HL-60/S4 treated with phorbol 12-myristate 13-acetate at 8.2 ng/mL for 4 days and 3 days (cell line): ENCODE measurements at regions not wholly inside any gene's neighbourhood (a gene's known extent, or its start where the extent isn't known, plus 50 kb on each side); places are given as distances from the start of the nearest gene placed in this dataset.
"Not testable (repeated sequence)": the region's sequence is repeated elsewhere in the genome, so short reads cannot be mapped to it uniquely, and the experiment has no call there.

ENCODE experiments used
- in situ Hi-C: fragments of 300-500 bp; cut with MboI; formaldehyde crosslinking; loops from 2 replicates; pipeline ENCODE4 v1.15.0; 2022; ENCODE audit warnings: low sequenced_read_pairs

GRCh38 chr20:17822540-17823408 is 123.0 kb downstream of the BANF2 start:
- in situ Hi-C loops = no loop called here

- in situ Hi-C loops = no loop called here
These were observed 122.3 kb downstream of the BANF2 start for GRCh38 chr20:17822039-17822438.

DNA sequence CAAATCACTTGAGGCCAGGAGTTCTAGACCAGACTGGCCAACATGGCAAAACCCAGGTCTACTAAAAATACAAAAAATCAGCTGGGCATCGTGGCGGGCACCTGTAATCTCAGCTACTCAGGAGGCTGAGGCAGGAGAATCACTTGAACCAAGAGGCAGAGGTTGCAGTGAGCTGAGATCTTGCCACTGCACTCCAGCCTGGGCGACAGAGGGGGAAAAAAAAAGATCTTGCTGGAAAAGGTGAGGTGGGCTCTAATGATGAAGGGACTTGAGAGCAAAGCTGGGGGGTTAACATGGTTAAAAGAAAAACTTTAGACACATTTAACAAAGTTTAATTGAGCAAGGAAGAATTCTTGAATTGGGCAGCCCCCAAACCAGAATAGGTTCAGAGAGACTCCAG is 121.8 kb downstream of the BANF2 start:
- in situ Hi-C loops = not testable (repeated sequence)

DNA sequence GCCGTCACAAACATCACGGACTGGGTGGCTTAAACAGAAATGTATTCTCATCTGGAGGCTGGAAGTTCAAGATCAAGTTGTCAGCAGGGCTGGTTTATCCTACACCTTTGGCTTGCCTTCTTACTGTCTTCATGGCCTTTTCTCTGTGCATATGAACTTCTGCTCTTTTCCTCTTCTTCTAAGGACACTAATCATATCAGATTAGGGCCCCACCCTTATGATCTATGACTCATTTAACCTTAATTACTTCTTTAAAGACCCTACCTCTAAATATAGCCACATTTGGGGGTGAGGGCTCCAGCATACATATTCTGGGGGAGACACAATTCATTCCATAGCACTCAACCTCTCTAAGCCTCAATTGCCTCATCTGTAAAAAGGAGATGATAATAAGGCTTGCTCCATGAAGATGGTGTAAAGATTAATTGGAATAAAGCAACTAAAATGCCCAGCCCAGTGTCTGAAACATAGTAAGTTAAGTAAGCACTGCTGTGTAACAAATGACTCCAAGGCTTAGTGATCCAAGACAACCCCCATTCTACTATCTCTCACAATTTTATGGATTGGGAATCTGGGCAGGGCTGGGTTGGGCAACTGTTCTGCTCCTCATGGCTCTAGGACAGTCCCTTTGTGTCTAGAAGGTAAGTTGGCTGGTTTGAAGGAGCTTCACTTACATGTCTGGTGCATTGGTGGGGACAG is 119.8 kb downstream of the BANF2 start:
- in situ Hi-C loops = no loop called here

DNA sequence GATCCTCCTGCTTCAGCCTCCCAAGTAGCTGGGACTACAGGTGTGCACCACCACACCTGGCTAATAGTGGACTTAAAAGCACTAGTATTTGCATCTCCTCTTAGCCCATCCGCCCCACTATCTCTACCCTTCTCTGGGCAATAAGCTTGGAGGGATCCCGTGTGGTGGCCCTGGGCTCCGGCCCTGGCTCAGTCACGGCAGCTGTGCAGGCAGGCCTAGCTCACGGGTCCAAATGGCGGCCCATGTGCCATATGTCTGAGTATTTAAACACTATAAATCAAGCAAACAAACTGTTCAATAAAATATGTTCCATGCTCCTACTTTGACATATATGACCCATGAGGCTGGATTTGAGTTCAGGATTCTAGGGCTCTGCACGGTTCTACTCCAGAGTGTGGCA is 118.4 kb downstream of the BANF2 start:
- in situ Hi-C loops = no loop called here

- in situ Hi-C loops = no loop called here
These were observed 117.2 kb downstream of the BANF2 start for GRCh38 chr20:17816804-17817587.

GRCh38 chr20:17811628-17811965 is 111.8 kb downstream of the BANF2 start:
- in situ Hi-C loops = no loop called here

GRCh38 chr20:17810847-17811627 is 111.3 kb downstream of the BANF2 start:
- in situ Hi-C loops = no loop called here

GRCh38 chr20:17810062-17810631 is 110.4 kb downstream of the BANF2 start:
- in situ Hi-C loops = no loop called here

GRCh38 chr20:17809362-17810061 is 109.7 kb downstream of the BANF2 start:
- in situ Hi-C loops = no loop called here

GRCh38 chr20:17808782-17809181 is 109.0 kb downstream of the BANF2 start:
- in situ Hi-C loops = no loop called here

- in situ Hi-C loops = no loop called here
These were observed 108.6 kb downstream of the BANF2 start for GRCh38 chr20:17808357-17808756.

DNA sequence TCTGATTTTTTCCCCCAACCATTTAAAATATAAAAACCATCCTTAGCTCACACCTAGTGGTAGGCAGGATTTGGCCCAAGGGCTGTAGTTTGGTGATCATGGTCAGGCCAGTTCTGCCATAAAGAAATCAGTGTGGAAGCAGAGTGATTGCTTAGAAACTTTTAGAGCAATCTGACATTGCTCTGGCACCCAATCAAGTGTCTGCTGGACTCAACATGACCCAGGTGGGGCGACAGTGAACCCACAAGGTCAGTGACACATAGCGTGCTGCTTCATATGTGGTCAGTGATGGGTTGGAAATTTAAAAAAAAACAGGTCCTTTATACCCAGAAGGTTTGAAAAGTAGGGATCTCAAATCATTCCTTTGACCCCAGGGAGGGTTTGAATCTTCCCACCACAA is 107.9 kb downstream of the BANF2 start:
- in situ Hi-C loops = no loop called here

DNA sequence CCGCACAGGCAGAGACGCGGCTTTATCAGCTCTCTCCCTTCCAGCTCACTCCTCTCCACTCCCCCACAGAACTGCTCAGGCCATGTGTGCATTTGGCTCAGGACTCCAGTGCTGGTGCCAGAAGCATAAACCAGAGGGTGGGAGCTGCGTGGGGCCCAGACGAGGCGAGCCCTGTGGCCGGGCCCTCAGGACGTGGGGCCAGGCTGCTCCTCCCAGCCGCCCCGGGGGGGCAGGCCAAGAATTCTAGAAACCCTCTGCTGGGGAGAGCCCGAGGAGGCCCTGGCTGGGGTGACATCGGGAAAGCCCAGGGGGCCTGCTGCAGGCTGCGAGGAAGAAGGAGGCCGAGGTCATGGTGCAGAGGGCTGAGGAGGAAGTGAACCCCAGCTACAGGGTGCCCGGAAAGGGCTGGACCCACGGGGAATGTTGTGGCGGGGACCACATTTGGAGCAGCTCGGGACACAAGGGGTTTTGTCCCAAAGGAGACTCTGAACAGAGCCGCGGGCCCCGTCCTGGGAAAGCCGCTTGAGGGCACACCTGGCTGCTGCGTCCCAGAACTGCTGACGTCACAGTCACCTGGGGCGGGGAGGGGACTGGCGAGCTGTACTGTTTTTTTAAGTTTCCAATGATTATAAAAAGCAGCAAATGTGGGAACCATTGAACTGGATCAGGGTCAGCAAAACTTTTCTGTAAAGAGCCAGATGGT is 107.1 kb downstream of the BANF2 start:
- in situ Hi-C loops = no loop called here

DNA sequence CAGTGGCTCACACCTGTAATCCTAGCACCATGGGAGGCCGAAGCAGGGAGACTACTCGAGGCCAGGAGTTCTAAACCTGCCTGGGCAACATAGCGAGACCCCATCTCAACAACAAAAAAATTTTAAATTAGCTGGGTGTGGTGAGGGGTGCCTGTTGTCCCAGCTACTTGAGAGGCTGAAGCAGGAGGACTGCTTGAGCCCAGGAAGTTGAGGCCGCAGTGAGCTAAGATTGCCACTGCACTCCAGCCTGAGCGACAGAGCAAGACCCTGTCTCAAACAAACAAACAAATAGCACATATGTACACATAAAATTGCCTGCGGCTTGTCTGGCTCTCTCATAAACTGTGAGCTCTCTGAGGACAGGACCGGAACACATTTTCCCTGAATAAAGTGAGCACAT is 106.3 kb downstream of the BANF2 start:
- in situ Hi-C loops = no loop called here

GRCh38 chr20:17803765-17804164 is 104.0 kb downstream of the BANF2 start:
- in situ Hi-C loops = no loop called here

- in situ Hi-C loops = no loop called here
These were observed 99.9 kb downstream of the BANF2 start for GRCh38 chr20:17799575-17800227.

DNA sequence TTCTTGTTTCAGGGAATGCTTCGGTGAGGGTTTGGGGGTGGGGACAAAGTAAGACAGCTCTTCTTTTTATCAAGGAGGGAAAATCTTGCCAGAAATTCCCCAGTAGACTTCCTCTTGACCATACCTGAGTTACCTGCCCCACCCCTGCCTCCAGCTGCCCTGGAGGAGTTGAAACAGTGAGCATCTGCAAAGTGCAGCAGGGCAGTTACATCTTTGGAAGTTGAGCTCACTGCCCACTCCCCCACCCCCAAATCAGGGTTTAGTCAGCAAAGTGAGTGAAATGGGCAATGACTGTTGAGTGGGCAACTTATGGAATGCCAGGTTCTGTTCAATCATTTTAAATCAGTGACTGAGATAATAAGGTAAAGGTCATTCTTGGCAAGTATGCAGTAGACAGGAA is 98.8 kb downstream of the BANF2 start:
- in situ Hi-C loops = no loop called here

GRCh38 chr20:17797579-17797978 is 97.8 kb downstream of the BANF2 start:
- in situ Hi-C loops = no loop called here
